GM23338 (cell line): ENCODE measurements at regions not wholly inside any gene's neighbourhood (a gene's known extent, or its start where the extent isn't known, plus 50 kb on each side); places are given as distances from the start of the nearest gene placed in this dataset.

Experiments used
- ATAC-seq: fragments of 200-7000 bp; cut with Tn5 transposase; 3 replicates; pipeline ENCODE4 v1.9.1; 2020
- DNase-seq: peaks from one replicate; pipeline ENCODE4 v3.0.0-alpha.2; 2015; ENCODE audit warnings: low spot score
- H2AFZ ChIP-seq: fragments of 200-600 bp; sonication (generic); 2 replicates; pipeline ENCODE4 v1.8.0; 2016; ENCODE audit warnings: antibody characterized with exemption, mild to moderate bottlenecking, moderate library complexity
- H3F3A ChIP-seq: fragments of 200-600 bp; sonication (generic); replicated peaks from 2 replicates; pipeline ENCODE4 v1.8.0; 2017; ENCODE audit warnings: antibody characterized with exemption, mixed run types, low read depth
- H3K27ac ChIP-seq: fragments of 200-600 bp; sonication (generic); 2 replicates; pipeline ENCODE4 v1.6.1; 2016; ENCODE audit warnings: low read depth
- H3K27me3 ChIP-seq: fragments of 200-600 bp; sonication (generic); 2 replicates; pipeline ENCODE4 v1.8.0; 2016; ENCODE audit warnings: mild to moderate bottlenecking, mixed run types, moderate library complexity; ENCODE audit not compliant: insufficient read depth
- H3K36me3 ChIP-seq: fragments of 200-600 bp; sonication (generic); 2 replicates; pipeline ENCODE4 v1.8.0; 2016; ENCODE audit warnings: mild to moderate bottlenecking; ENCODE audit not compliant: insufficient read depth
- H3K4me1 ChIP-seq: fragments of 200-600 bp; sonication (generic); 2 replicates; pipeline ENCODE4 v1.8.0; 2016; ENCODE audit warnings: mild to moderate bottlenecking, moderate library complexity; ENCODE audit not compliant: insufficient read depth
- H3K4me2 ChIP-seq: fragments of 200-600 bp; sonication (generic); 2 replicates; pipeline ENCODE4 v1.7.1; 2017; ENCODE audit warnings: mixed run types
- H3K4me3 ChIP-seq: fragments of 200-600 bp; sonication (generic); 2 replicates; pipeline ENCODE4 v1.6.1; 2016; ENCODE audit warnings: mixed run types
- H3K79me2 ChIP-seq: fragments of 200-600 bp; sonication (generic); replicated peaks from 2 replicates; pipeline ENCODE4 v1.8.0; 2017; ENCODE audit warnings: mild to moderate bottlenecking; ENCODE audit not compliant: insufficient read depth
- H3K9me2 ChIP-seq: fragments of 200-600 bp; sonication (generic); 2 replicates; pipeline ENCODE4 v1.8.0; 2017; ENCODE audit not compliant: insufficient read depth
- H4K20me1 ChIP-seq: fragments of 200-600 bp; sonication (generic); replicated peaks from 2 replicates; pipeline ENCODE4 v1.8.0; 2017; ENCODE audit warnings: mild to moderate bottlenecking; ENCODE audit not compliant: insufficient read depth
- H3K27ac Mint-ChIP-seq: 2 replicates; pipeline ENCODE4 v1.8.0; 2020; ENCODE audit warnings: inconsistent platforms, mild to moderate bottlenecking, moderate library complexity, mixed read lengths
- H3K27me3 Mint-ChIP-seq: 3 replicates; pipeline ENCODE4 v1.8.0; 2022; ENCODE audit warnings: low read depth, mild to moderate bottlenecking, moderate library complexity, mixed read lengths, inconsistent platforms; ENCODE audit not compliant: insufficient read depth, poor library complexity
- H3K36me3 Mint-ChIP-seq: 3 replicates; pipeline ENCODE4 v1.8.0; 2021; ENCODE audit warnings: low read depth, mild to moderate bottlenecking, inconsistent platforms, moderate library complexity, mixed read lengths
- H3K4me1 Mint-ChIP-seq: 3 replicates; pipeline ENCODE4 v1.8.0; 2020; ENCODE audit warnings: mild to moderate bottlenecking, inconsistent platforms, mixed read lengths
- H3K4me3 Mint-ChIP-seq: 3 replicates; pipeline ENCODE4 v1.8.0; 2021; ENCODE audit warnings: moderate library complexity, mild to moderate bottlenecking, inconsistent platforms, mixed read lengths
- H3K9me3 Mint-ChIP-seq: 3 replicates; pipeline ENCODE4 v1.8.0; 2020; ENCODE audit warnings: moderate library complexity, mild to moderate bottlenecking, inconsistent platforms, mixed read lengths
- CTCF ChIP-seq, 2 experiments: fragments of 200-600 bp in 1 of 2; sonication (generic) in 1 of 2; conservative IDR thresholded peaks; 2 replicates each; pipeline versions ENCODE4 v1.5.1 to v1.6.1; 2016 to 2017; ENCODE audit warnings: antibody characterized with exemption in 2 of 2, low read depth in 2 of 2, mild to moderate bottlenecking in 2 of 2, moderate library complexity in 1 of 2
- EZH2 ChIP-seq: fragments of 200-600 bp; sonication (generic); IDR thresholded peaks from one replicate; pipeline ENCODE4 v1.8.0; 2017; ENCODE audit warnings: antibody characterized with exemption, mild to moderate bottlenecking, low read depth; ENCODE audit not compliant: unreplicated experiment
- EZH2phosphoT487 ChIP-seq: fragments of 200-600 bp; sonication (generic); IDR thresholded peaks from one replicate; pipeline ENCODE4 v1.8.1; 2018; ENCODE audit warnings: antibody characterized with exemption; ENCODE audit not compliant: unreplicated experiment
- JUNB ChIP-seq: IDR thresholded peaks from one replicate; pipeline ENCODE4 v1.6.1; 2016; ENCODE audit warnings: antibody characterized with exemption; ENCODE audit not compliant: unreplicated experiment
- NANOG ChIP-seq: IDR thresholded peaks from 2 replicates; pipeline ENCODE4 v1.6.1; 2016; ENCODE audit warnings: antibody characterized with exemption, borderline replicate concordance
- POLR2AphosphoS5 ChIP-seq: IDR thresholded peaks from 2 replicates; pipeline ENCODE4 v1.6.1; 2016; ENCODE audit warnings: antibody characterized with exemption, low read depth
- REST ChIP-seq: IDR thresholded peaks from one replicate; pipeline ENCODE4 v1.6.1; 2018; ENCODE audit warnings: antibody characterized with exemption; ENCODE audit not compliant: unreplicated experiment
- ZNF331 ChIP-seq: fragments of 250-450 bp; sonication (Bioruptor Pico); IDR thresholded peaks from 2 replicates; pipeline ENCODE4 v1.5.0; 2020; ENCODE audit warnings: low read depth, mild to moderate bottlenecking, moderate library complexity

GRCh38 chr18:70981400-70982140, 692.7 kb downstream of the SOCS6 start:
- Histone ChIP-seq H3K4me3 (no peak overlapping the region), H3K4me2 (no peak overlapping the region), H3K4me1 (no peaks in the 10 kb centered on the region), H3K27me3 (no peaks in the 10 kb centered on the region), H2AFZ (no peak overlapping the region), H3F3A (no peaks in the 10 kb centered on the region), H3K27ac (no peak overlapping the region), H3K9me2 (no peaks in the 10 kb centered on the region), H3K36me3 (no peaks in the 10 kb centered on the region), H3K79me2 (no peaks in the 10 kb centered on the region), H4K20me1 (no peaks in the 10 kb centered on the region)
- no peak overlapping the region for H3K27ac Mint-ChIP-seq
- H3K4me1 Mint-ChIP-seq: no peaks in the 10 kb centered on the region
- peaks cover 80% of the 10 kb centered on the region for H3K9me3 Mint-ChIP-seq
- H3K36me3 Mint-ChIP-seq: peaks cover 30% of the 10 kb centered on the region
- ATAC-seq (no peak), DNase-seq (no peak)
- peaks cover 3% of the 10 kb centered on the region for H3K27me3 Mint-ChIP-seq
- TF ChIP-seq POLR2AphosphoS5 (no peak), REST (no peak)
- no peak overlapping the region for H3K4me3 Mint-ChIP-seq

- peaks cover 17% of the 10 kb centered on the region; the same call in 2 of the 3 replicates for H3K36me3 Mint-ChIP-seq
- TF ChIP-seq NANOG: no peak
- TF ChIP-seq ZNF331 (CRISPR knock-in tag): no peak
- no peak for TF ChIP-seq JUNB
- TF ChIP-seq CTCF (conservative IDR thresholded peaks at IDR 0.05; ENCODE audit: low read depth in 2 of 2): no peak
- no peak for TF ChIP-seq EZH2
- TF ChIP-seq EZH2phosphoT487: no peak
- peaks cover 10% of the 10 kb centered on the region; the same call in 1 of the 2 replicates for H3K36me3 ChIP-seq
- no peak overlapping the region for H2AFZ ChIP-seq
- H3K9me3 Mint-ChIP-seq: peaks cover 84% of the 10 kb centered on the region
- H3K4me1 ChIP-seq: no peaks in the 10 kb centered on the region
- no peaks in the 10 kb centered on the region for H3K27me3 ChIP-seq
- no peak for ATAC-seq
- H3K4me3 ChIP-seq: no peak overlapping the region
- H3K27me3 Mint-ChIP-seq: peaks cover 4% of the 10 kb centered on the region
- no peaks in the 10 kb centered on the region for H3K9me2 ChIP-seq
- no peak overlapping the region for H3K27ac Mint-ChIP-seq
- no peak for DNase-seq
- no peaks in the 10 kb centered on the region for H3K4me1 Mint-ChIP-seq
- H3K4me3 Mint-ChIP-seq: no peak overlapping the region
- H3K27ac ChIP-seq: no peak overlapping the region
- H3K4me2 ChIP-seq: no peak overlapping the region
- H3F3A ChIP-seq: no peaks in the 10 kb centered on the region
- no peaks in the 10 kb centered on the region for H4K20me1 ChIP-seq
- no peaks in the 10 kb centered on the region for H3K79me2 ChIP-seq
Observed at GRCh38 chr18:70973626-70974025, 684.8 kb downstream of the SOCS6 start.
